PC-3 (cell line): ENCODE measurements at regions not wholly inside any gene's neighbourhood (a gene's known extent, or its start where the extent isn't known, plus 50 kb on each side); places are given as distances from the start of the nearest gene placed in this dataset.
"Not testable (repeated sequence)": the region's sequence is repeated elsewhere in the genome, so short reads cannot be mapped to it uniquely, and the experiment has no call there.

Experiments
- CTCF ChIP-seq: fragments of 300-600 bp; sonication (generic); conservative IDR thresholded peaks from 2 replicates; pipeline ENCODE4 v1.5.1; 2017; ENCODE audit warnings: antibody characterized with exemption, low read depth, mild to moderate bottlenecking, low read length
- EZH2 ChIP-seq: fragments of 300-600 bp; sonication (generic); IDR thresholded peaks from one replicate; pipeline ENCODE4 v1.6.1; 2017; ENCODE audit warnings: antibody characterized with exemption, mild to moderate bottlenecking, low read length; ENCODE audit not compliant: unreplicated experiment
- EZH2phosphoT487 ChIP-seq: fragments of 300-600 bp; sonication (generic); IDR thresholded peaks from 2 replicates; pipeline ENCODE4 v1.6.1; 2018; ENCODE audit warnings: mild to moderate bottlenecking, antibody characterized with exemption, low read length, borderline replicate concordance

GRCh38 chr9:74057051-74057450, 440.1 kb upstream of the RORB start:
- TF ChIP-seq CTCF, EZH2phosphoT487, EZH2: not testable (repeated sequence)
